Astrocyte of the cerebellum (primary cell): ENCODE measurements at regions not wholly inside any gene's neighbourhood (a gene's known extent, or its start where the extent isn't known, plus 50 kb on each side); places are given as distances from the start of the nearest gene placed in this dataset.

ENCODE experiments used
- DNase-seq: peaks from one replicate; pipeline ENCODE4 v3.0.0-alpha.2; 2011; ENCODE audit warnings: low read depth
- H3K4me3 ChIP-seq: 2 replicates; pipeline ENCODE4 v1.5.1; 2011; ENCODE audit warnings: mild to moderate bottlenecking, low read depth, low read length, moderate library complexity
- in situ Hi-C: cut with HindIII; loops from 2 replicates; pipeline ENCODE4 v1.10.0; 2017; ENCODE audit warnings: low sequenced_read_pairs
- TF ChIP-seq, protein P1 (sequence below): IDR thresholded peaks from 2 replicates; pipeline ENCODE4 v1.5.1; 2012; ENCODE audit warnings: low read length, low read depth, moderate library complexity, mild to moderate bottlenecking; ENCODE audit errors: missing control alignments

DNA sequence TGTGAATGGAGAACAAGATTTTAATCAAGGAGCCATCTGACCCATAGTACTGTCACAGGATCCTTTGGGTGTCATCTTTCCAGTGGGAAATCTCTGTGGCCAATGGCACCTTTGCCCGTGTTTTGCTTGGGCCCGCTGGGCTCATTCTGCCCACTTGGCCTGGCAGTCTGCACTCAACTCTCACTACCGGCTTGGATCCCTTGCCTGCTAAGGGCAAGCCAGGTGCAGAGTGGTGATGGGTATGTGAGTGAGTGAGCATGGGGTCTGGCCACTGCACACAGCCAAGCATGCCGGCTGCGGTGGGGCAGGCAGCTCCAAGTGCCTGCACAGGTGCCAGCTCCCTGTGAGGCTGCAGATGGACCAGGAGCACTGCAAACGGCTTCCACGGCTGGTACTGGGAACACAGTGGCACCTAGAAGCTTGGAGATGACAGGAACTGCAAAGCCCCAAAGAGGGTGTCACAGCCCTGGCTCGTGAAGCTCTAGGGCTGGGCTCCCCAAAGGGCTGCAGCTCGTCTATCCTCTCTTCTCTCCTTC lies 454.5 kb downstream of the TMA16 start:
- in situ Hi-C loops = no loop called here
- TF ChIP-seq, protein P1, sequence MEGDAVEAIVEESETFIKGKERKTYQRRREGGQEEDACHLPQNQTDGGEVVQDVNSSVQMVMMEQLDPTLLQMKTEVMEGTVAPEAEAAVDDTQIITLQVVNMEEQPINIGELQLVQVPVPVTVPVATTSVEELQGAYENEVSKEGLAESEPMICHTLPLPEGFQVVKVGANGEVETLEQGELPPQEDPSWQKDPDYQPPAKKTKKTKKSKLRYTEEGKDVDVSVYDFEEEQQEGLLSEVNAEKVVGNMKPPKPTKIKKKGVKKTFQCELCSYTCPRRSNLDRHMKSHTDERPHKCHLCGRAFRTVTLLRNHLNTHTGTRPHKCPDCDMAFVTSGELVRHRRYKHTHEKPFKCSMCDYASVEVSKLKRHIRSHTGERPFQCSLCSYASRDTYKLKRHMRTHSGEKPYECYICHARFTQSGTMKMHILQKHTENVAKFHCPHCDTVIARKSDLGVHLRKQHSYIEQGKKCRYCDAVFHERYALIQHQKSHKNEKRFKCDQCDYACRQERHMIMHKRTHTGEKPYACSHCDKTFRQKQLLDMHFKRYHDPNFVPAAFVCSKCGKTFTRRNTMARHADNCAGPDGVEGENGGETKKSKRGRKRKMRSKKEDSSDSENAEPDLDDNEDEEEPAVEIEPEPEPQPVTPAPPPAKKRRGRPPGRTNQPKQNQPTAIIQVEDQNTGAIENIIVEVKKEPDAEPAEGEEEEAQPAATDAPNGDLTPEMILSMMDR = no peak
- no peak for DNase-seq
- no peak overlapping the region for H3K4me3 ChIP-seq

DNA sequence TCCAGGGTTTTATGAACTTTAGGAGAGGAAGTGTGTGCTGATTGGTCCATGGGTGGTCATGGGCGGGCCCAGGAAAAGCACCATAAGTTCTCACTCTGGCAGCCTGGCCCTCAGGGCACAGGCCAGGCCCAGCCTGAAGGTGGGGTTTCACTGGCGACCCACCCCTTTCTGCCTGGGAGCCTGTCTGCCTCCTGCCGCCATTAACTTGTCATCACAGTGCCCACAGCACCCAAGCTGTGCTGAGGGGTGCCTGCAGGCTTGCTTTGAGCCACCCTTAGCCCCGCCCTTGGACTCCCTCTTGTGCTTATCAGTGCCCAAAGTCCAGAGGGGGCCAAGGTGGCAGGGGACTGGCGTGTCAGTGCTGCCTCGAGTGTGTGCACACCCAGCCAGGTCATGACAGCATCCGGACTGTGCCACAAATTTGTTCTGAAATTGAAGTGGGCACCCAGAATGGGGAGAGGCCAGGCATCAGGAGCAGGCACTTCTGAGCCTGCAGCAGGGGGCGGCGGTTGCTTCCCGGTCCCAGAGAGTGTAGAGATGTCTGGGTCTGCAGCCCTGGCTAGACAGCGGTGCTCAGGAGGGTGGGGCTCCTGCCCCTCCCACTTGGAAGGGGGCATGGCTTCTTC lies 455.6 kb downstream of the TMA16 start:
- H3K4me3 ChIP-seq = no peak overlapping the region

DNA sequence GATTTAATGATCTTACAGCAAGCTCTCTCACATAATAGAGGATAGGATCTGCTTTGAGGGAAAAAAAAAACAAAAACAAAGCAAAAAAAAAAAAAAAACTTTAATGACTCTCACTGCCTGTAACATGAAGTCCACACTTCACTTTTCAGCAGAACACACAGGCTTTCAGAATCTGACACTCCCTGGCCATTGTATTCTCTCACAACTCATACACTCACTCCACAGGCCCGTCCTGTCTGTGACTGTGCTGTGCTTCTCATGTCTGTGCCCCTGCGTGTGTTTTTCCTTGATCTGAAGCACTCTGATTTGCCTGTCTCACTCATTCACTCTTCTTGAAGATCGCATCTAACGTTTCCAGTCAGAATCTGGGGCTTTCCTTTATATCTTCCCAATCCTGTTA lies 460.8 kb downstream of the TMA16 start:
- DNase-seq = no peak
- no peak overlapping the region for H3K4me3 ChIP-seq
- TF ChIP-seq, protein P1 = no peak
- in situ Hi-C loops = no loop called here

More for the DNA sequence above, 455.6 kb downstream of the TMA16 start:
- no peak for DNase-seq
- in situ Hi-C loops = no loop called here
- TF ChIP-seq, protein P1 = no peak

DNA sequence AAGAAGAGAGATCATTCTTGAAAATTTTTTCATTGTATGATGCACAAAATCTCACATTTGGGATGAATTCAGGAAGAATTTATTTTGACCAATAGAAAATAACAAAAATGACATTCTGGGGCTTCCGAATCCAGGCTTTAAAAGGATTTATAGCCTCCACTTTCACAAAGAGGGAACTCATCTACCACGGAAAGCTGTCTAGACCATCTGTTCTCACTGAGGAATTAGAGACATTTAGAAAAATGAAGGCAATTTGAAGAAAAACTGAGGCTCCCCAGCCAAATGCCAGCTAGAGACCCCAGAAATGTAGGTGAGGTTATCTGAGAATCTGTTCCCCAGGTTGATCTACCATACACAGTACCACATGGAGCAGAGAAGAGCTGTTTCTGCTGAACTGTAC lies 464.3 kb downstream of the TMA16 start:
- TF ChIP-seq, protein P1 = no peak
- in situ Hi-C loops = no loop called here
- no peak overlapping the region for H3K4me3 ChIP-seq
- DNase-seq = no peak

DNA sequence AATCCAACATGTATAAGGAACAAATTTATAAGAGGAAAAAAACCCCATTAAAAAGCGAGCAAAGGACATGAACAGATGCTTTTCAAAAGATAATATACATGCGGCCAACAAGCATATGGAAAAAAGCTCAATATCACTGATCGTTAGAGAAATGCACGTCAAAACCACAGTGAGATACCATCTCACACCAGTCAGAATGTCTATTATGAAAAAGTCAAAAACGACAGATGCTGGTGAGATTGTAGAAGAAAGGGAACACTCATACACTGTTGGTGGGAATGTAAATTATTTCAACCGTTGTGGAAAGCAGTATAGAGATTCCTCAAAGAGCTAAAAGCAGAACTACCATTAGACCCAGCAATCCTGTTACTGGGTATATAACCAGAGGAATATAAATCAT lies 465.4 kb downstream of the TMA16 start:
- H3K4me3 ChIP-seq = no peak overlapping the region
- no peak for DNase-seq
- TF ChIP-seq, protein P1 = no peak
- in situ Hi-C loops = no loop called here

DNA sequence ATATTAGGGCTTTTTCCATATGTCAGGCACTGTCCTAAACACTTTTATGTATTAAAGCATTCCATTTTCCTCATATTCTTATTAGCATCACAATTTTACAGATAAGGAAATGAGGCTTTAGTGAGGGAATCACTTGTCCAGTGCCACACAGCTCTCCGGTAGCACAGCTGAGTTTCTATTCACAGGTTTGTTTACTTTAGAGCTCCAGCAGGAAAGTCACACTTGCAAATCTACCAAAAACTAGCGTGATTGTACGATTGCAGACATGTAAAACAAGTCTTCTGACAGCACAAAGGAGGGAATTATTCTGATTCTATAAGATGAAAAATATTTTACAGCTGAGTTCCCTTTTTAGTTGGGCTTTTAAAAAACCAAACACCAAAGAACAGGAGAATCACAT lies 472.1 kb downstream of the TMA16 start:
- in situ Hi-C loops = no loop called here
- TF ChIP-seq, protein P1 = no peak
- no peak for DNase-seq
- H3K4me3 ChIP-seq = no peak overlapping the region
